NCI-H2171 treated with DMSO at 0.1 percent for 48 hours (cell line): ENCODE measurements at regions not wholly inside any gene's neighbourhood (a gene's known extent, or its start where the extent isn't known, plus 50 kb on each side); places are given as distances from the start of the nearest gene placed in this dataset.
"Not testable (repeated sequence)": the region's sequence is repeated elsewhere in the genome, so short reads cannot be mapped to it uniquely, and the experiment has no call there.

ENCODE experiments used
- DNase-seq: peaks from one replicate; lab custom pipeline; 2025; lab: John Stamatoyannopoulos, UW

GRCh38 chr2:17254421-17254820 lies 263.8 kb downstream of the RAD51AP2 start:
- no peak for DNase-seq

- no peak for DNase-seq
Measured at GRCh38 chr2:17252258-17252657, 266.0 kb downstream of the RAD51AP2 start.

GRCh38 chr2:17251171-17251570 lies 267.1 kb downstream of the RAD51AP2 start:
- no peak for DNase-seq

- no peak for DNase-seq
Measured at GRCh38 chr2:17249249-17249648, 269.0 kb downstream of the RAD51AP2 start.

- DNase-seq = no peak
Measured at GRCh38 chr2:17245906-17246305, 272.3 kb downstream of the RAD51AP2 start.

GRCh38 chr2:17242813-17243485 lies 275.3 kb downstream of the RAD51AP2 start:
- DNase-seq = no peak

GRCh38 chr2:17239550-17239949 lies 278.7 kb downstream of the RAD51AP2 start:
- DNase-seq = no peak

GRCh38 chr2:17235167-17235566 lies 283.1 kb downstream of the RAD51AP2 start:
- DNase-seq = no peak

- no peak for DNase-seq
Measured at GRCh38 chr2:17232776-17233556, 285.3 kb downstream of the RAD51AP2 start.

GRCh38 chr2:17231394-17231965 lies 286.8 kb downstream of the RAD51AP2 start:
- DNase-seq = no peak

GRCh38 chr2:17229414-17229813 lies 288.8 kb downstream of the RAD51AP2 start:
- no peak for DNase-seq

- no peak for DNase-seq
Measured at GRCh38 chr2:17228461-17228860, 289.8 kb downstream of the RAD51AP2 start.

- DNase-seq = no peak
Measured at GRCh38 chr2:17227856-17228255, 290.4 kb downstream of the RAD51AP2 start.

- DNase-seq = no peak
Measured at GRCh38 chr2:17226941-17227490, 291.2 kb downstream of the RAD51AP2 start.

- no peak for DNase-seq
Measured at GRCh38 chr2:17223211-17223610, 295.0 kb downstream of the RAD51AP2 start.

- no peak for DNase-seq
Measured at GRCh38 chr2:17208511-17208910, 309.7 kb downstream of the RAD51AP2 start.

GRCh38 chr2:17206771-17207170 lies 311.5 kb downstream of the RAD51AP2 start:
- DNase-seq = no peak

GRCh38 chr2:17204214-17204613 lies 314.0 kb downstream of the RAD51AP2 start:
- DNase-seq = not testable (repeated sequence)

- DNase-seq = not testable (repeated sequence)
Measured at GRCh38 chr2:17202628-17203027, 315.6 kb downstream of the RAD51AP2 start.

GRCh38 chr2:17199741-17200140 lies 318.5 kb downstream of the RAD51AP2 start:
- no peak for DNase-seq

GRCh38 chr2:17196380-17196779 lies 321.9 kb downstream of the RAD51AP2 start:
- DNase-seq = no peak

- no peak for DNase-seq
Measured at GRCh38 chr2:17195016-17195415, 323.2 kb downstream of the RAD51AP2 start.

- no peak for DNase-seq
Measured at GRCh38 chr2:17194083-17194482, 324.2 kb downstream of the RAD51AP2 start.
